OCI-LY7 (cell line): ENCODE measurements at regions not wholly inside any gene's neighbourhood (a gene's known extent, or its start where the extent isn't known, plus 50 kb on each side); places are given as distances from the start of the nearest gene placed in this dataset.

Experiments
- BruUV-seq: library from RNA; stranded (reverse); fragments of 400-500 nt; replicated peaks from 2 replicates; lab custom pipeline; 2021; lab: Mats Ljungman, UMichigan
- CTCF ChIA-PET: fragments of 300-600 bp; sonication (Branson Sonifier 250); formaldehyde crosslinking; loops from one replicate; lab custom pipeline; 2022; ENCODE audit warnings: antibody characterized with exemption; ENCODE audit not compliant: unreplicated experiment; lab: Charles Lee
- POLR2A ChIA-PET: fragments of 300-600 bp; sonication (Branson Sonifier 250); formaldehyde crosslinking; loops from one replicate; lab custom pipeline; 2022; ENCODE audit warnings: antibody characterized with exemption; lab: Charles Lee
- DNase-seq: peaks from one replicate; pipeline ENCODE4 v3.0.0-alpha.2; 2015; ENCODE audit warnings: low spot score
- H2AFZ ChIP-seq: fragments of 200-600 bp; sonication (generic), shearing (Covaris generic); 2 replicates; pipeline ENCODE4 v1.6.1; 2014; ENCODE audit warnings: mild to moderate bottlenecking, antibody characterized with exemption, low read length, moderate library complexity
- H3K27ac ChIP-seq: fragments of 200-600 bp; sonication (generic); 2 replicates; pipeline ENCODE4 v1.5.1; 2014; ENCODE audit warnings: mixed run types, low read depth, mild to moderate bottlenecking, moderate library complexity, low read length, inconsistent platforms; ENCODE audit not compliant: poor library complexity, severe bottlenecking
- H3K36me3 ChIP-seq: fragments of 200-600 bp; sonication (generic); 2 replicates; pipeline ENCODE4 v1.6.1; 2014; ENCODE audit warnings: mild to moderate bottlenecking, antibody characterized with exemption, low read length, moderate library complexity, mixed read lengths; ENCODE audit not compliant: insufficient read depth
- H3K4me1 ChIP-seq: fragments of 200-600 bp; sonication (generic); 2 replicates; pipeline ENCODE4 v1.5.1; 2014; ENCODE audit warnings: mild to moderate bottlenecking, low read length; ENCODE audit not compliant: insufficient read depth, poor library complexity, severe bottlenecking
- H3K4me2 ChIP-seq: fragments of 200-600 bp; sonication (generic); 2 replicates; pipeline ENCODE4 v1.6.1; 2014; ENCODE audit warnings: mild to moderate bottlenecking, low read length
- H3K4me3 ChIP-seq: fragments of 200-600 bp; sonication (generic); 2 replicates; pipeline ENCODE4 v1.5.1; 2014; ENCODE audit warnings: mild to moderate bottlenecking, low read depth, low read length; ENCODE audit not compliant: poor library complexity, severe bottlenecking
- H3K79me2 ChIP-seq: fragments of 200-600 bp; sonication (generic); 2 replicates; pipeline ENCODE4 v1.6.1; 2016; ENCODE audit warnings: low read depth, mild to moderate bottlenecking, low read length, moderate library complexity, mixed read lengths; ENCODE audit not compliant: insufficient read depth
- H3K9me2 ChIP-seq: fragments of 200-600 bp; sonication (generic); 2 replicates; pipeline ENCODE4 v1.6.1; 2016; ENCODE audit warnings: mild to moderate bottlenecking, low read length, mixed read lengths; ENCODE audit not compliant: insufficient read depth
- H3K9me3 ChIP-seq: fragments of 200-600 bp; sonication (generic); 2 replicates; pipeline ENCODE4 v1.6.1; 2014; ENCODE audit warnings: mild to moderate bottlenecking, mixed run types, low read length, mixed read lengths
- H4K20me1 ChIP-seq: fragments of 200-600 bp; sonication (generic); 2 replicates; pipeline ENCODE4 v1.6.1; 2014; ENCODE audit warnings: mild to moderate bottlenecking, antibody characterized with exemption, low read length, moderate library complexity, mixed read lengths; ENCODE audit not compliant: insufficient read depth
- EZH2phosphoT487 ChIP-seq: fragments of 200-600 bp; sonication (generic); IDR thresholded peaks from 2 replicates; pipeline ENCODE4 v1.6.1; 2018; ENCODE audit warnings: low read depth, borderline replicate concordance, mild to moderate bottlenecking, mixed run types, antibody characterized with exemption, low read length, moderate library complexity, mixed read lengths
- intact Hi-C: fragments of 100-400 bp; cut with micrococcal nuclease; formaldehyde crosslinking; loops from one replicate; pipeline ENCODE4 v1.10.0; 2022; ENCODE audit not compliant: unreplicated experiment
- TF ChIP-seq, protein P1 (sequence below): fragments of 200-600 bp; sonication (generic); conservative IDR thresholded peaks from 2 replicates; pipeline ENCODE4 v1.5.1; 2014; ENCODE audit warnings: mild to moderate bottlenecking, antibody characterized with exemption, low read length, moderate library complexity, mixed read lengths

- no peak overlapping the region for H3K27ac ChIP-seq
- ChIA-PET POLR2A (interaction anchor here (0.6 to 2.3 kb wide), 3 partner anchors 11 to 475 kb away, joined by 3 to 7 read pairs (median 3); no protein-coding TSS in a partner anchor), CTCF (no interaction called here)
- H3K4me1 ChIP-seq, result no peaks in the 10 kb centered on the region
- no peaks in the 10 kb centered on the region for H3K36me3 ChIP-seq
- no peaks in the 10 kb centered on the region for H3K79me2 ChIP-seq
- no peak overlapping the region for H2AFZ ChIP-seq
- no peak for DNase-seq
- no peak overlapping the region for H3K4me3 ChIP-seq
- intact Hi-C loops, result no loop called here
- H3K9me2 ChIP-seq, result no peaks in the 10 kb centered on the region
- TF ChIP-seq EZH2phosphoT487, result no peak
- TF ChIP-seq, protein P1, sequence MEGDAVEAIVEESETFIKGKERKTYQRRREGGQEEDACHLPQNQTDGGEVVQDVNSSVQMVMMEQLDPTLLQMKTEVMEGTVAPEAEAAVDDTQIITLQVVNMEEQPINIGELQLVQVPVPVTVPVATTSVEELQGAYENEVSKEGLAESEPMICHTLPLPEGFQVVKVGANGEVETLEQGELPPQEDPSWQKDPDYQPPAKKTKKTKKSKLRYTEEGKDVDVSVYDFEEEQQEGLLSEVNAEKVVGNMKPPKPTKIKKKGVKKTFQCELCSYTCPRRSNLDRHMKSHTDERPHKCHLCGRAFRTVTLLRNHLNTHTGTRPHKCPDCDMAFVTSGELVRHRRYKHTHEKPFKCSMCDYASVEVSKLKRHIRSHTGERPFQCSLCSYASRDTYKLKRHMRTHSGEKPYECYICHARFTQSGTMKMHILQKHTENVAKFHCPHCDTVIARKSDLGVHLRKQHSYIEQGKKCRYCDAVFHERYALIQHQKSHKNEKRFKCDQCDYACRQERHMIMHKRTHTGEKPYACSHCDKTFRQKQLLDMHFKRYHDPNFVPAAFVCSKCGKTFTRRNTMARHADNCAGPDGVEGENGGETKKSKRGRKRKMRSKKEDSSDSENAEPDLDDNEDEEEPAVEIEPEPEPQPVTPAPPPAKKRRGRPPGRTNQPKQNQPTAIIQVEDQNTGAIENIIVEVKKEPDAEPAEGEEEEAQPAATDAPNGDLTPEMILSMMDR, result no peak
- BruUV-seq, result no TSS peak
- no peaks in the 10 kb centered on the region for H3K9me3 ChIP-seq
- H3K4me2 ChIP-seq, result no peak overlapping the region
- H4K20me1 ChIP-seq, result no peaks in the 10 kb centered on the region
These were observed 1015.9 kb downstream of the PCDH18 start for GRCh38 chr4:136516371-136516770.

DNA sequence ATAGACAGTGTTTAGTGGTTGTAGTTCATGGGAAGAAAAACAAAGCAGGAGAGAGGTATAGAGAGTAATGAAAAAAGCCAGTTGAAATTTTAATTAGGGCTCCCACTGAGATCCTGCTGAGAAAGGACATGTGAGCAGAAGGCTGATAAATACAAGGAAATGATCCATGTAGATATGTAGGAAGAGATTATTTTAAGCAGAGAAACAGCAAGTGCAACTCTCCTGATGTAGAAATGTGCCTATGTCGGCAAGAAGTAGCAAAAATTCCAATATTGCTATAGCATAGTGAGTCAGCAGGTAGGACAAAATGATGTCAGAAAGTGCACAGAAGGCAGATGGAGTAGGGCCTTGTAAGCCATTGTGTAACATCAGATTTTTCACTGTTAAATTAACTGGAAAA is 1027.3 kb downstream of the PCDH18 start:
- POLR2A ChIA-PET, result no interaction called here
- no peak for DNase-seq
- Histone ChIP-seq H3K4me3 (no peak overlapping the region), H3K79me2 (no peaks in the 10 kb centered on the region), H3K27ac (no peak overlapping the region), H2AFZ (no peak overlapping the region), H3K36me3 (no peaks in the 10 kb centered on the region), H3K9me3 (no peaks in the 10 kb centered on the region), H3K4me1 (no peaks in the 10 kb centered on the region), H3K9me2 (no peaks in the 10 kb centered on the region), H3K4me2 (no peak overlapping the region), H4K20me1 (no peaks in the 10 kb centered on the region)
- no TSS peak for BruUV-seq
- intact Hi-C loops, result no loop called here
- CTCF ChIA-PET, result no interaction called here
- TF ChIP-seq, protein P1, result no peak
- TF ChIP-seq EZH2phosphoT487, result no peak

DNA sequence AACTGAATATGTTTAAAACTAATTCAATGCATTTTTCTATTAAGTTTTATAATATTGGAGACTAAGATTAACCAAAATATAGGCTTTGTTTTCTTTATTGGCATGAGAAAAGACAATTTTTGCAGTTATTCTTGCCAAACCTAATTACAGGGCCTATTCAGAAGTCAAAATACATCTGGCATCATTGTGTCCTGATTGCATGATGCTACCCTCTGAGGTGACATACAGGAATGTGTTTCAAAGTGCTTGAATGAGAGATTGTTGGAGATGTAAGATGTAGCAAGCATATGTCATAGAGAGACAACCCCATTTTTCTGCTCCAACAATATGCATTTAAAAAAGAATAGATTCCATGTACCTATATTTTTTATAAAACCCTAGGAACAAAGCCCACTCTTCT is 1036.4 kb downstream of the PCDH18 start:
- no peak for TF ChIP-seq EZH2phosphoT487
- Histone ChIP-seq H3K9me2 (no peaks in the 10 kb centered on the region), H3K4me2 (no peak overlapping the region), H3K9me3 (no peaks in the 10 kb centered on the region), H3K4me3 (no peak overlapping the region), H3K79me2 (no peaks in the 10 kb centered on the region), H4K20me1 (no peaks in the 10 kb centered on the region), H2AFZ (no peak overlapping the region), H3K27ac (no peak overlapping the region), H3K36me3 (no peaks in the 10 kb centered on the region), H3K4me1 (no peaks in the 10 kb centered on the region)
- intact Hi-C loops, result no loop called here
- no peak for DNase-seq
- ChIA-PET POLR2A (no interaction called here), CTCF (no interaction called here)
- no TSS peak for BruUV-seq
